Coronary artery (tissue), 2 donors: ENCODE measurements at regions not wholly inside any gene's neighbourhood (a gene's known extent, or its start where the extent isn't known, plus 50 kb on each side); places are given as distances from the start of the nearest gene placed in this dataset.

Experiments used
- DNase-seq: peaks from one replicate; pipeline ENCODE4 v3.0.0-alpha.2; 2017; ENCODE audit warnings: low spot score
- H3K27ac ChIP-seq, 2 donors: fragments of 200-600 bp; sonication (generic); one replicate each; pipeline ENCODE4 v1.5.1; 2016 to 2019
- H3K4me3 ChIP-seq: fragments of 200-600 bp; sonication (generic); 2 replicates; pipeline ENCODE4 v1.5.1; 2016; ENCODE audit warnings: mild to moderate bottlenecking, moderate library complexity
- TF ChIP-seq, protein P1 (sequence below): fragments of 200-600 bp; sonication (generic); IDR thresholded peaks from one replicate; pipeline ENCODE4 v1.5.1; 2019; ENCODE audit warnings: antibody characterized with exemption

DNA sequence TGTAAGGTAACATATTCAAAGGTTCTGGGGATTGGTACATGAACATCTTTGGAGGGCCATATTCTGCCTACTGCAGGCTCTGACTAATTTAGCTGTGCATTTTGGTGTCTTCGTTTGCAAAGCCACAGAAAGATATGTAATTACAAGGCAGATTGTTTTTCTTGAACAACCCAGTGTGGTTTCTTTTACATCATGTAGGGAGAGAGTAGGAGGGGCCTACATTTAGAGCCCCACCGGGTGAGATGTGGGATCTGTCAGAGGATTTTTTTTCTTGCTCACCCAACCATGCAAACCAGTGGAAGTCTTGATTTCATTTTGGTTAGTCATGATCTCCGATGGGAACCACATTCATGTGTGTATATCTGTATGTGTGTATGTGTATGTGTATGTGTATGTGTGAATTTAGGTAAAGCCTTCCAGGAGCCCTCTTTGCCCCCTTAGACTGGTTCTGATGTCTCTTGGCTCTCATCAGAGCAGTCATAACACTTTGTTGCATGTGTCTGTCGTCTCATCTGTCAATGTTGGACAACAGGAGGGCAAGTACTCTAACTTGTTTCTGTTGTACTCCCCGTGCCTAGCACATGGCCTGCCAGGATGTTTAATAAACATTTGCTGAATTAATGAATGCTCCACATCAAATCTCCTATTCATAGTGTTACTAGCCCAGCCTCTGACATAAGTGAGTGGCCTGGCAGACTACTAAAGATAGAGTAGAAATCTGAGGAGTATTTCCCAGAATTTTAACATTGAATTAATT, 239.9 kb downstream of the MTX2 start:
- Histone ChIP-seq H3K4me3 (no peak overlapping the region), H3K27ac (no peak overlapping the region)
- TF ChIP-seq, protein P1, sequence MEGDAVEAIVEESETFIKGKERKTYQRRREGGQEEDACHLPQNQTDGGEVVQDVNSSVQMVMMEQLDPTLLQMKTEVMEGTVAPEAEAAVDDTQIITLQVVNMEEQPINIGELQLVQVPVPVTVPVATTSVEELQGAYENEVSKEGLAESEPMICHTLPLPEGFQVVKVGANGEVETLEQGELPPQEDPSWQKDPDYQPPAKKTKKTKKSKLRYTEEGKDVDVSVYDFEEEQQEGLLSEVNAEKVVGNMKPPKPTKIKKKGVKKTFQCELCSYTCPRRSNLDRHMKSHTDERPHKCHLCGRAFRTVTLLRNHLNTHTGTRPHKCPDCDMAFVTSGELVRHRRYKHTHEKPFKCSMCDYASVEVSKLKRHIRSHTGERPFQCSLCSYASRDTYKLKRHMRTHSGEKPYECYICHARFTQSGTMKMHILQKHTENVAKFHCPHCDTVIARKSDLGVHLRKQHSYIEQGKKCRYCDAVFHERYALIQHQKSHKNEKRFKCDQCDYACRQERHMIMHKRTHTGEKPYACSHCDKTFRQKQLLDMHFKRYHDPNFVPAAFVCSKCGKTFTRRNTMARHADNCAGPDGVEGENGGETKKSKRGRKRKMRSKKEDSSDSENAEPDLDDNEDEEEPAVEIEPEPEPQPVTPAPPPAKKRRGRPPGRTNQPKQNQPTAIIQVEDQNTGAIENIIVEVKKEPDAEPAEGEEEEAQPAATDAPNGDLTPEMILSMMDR: no peak
- no peak for DNase-seq

DNA sequence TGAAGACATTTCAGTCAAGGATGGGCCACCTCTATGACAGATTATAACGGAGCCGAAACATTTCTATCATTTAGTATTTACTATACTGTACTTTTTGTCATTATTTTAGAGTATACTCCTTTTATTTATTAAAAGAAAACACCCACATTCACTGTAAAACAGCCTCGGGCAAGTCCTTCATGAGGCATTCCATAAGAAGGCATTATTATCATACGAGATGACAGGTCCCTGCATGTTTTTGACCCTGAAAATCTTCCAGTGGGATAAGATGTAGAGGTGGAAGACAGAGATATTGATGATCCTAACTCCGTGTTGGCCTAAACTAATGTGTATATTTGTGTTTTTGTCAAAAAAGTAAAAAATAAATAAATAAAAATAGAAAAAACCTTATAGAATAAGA, 245.0 kb downstream of the MTX2 start:
- TF ChIP-seq, protein P1: no peak
- H3K27ac ChIP-seq: no peak overlapping the region
- no peak for DNase-seq
- no peak overlapping the region for H3K4me3 ChIP-seq

DNA sequence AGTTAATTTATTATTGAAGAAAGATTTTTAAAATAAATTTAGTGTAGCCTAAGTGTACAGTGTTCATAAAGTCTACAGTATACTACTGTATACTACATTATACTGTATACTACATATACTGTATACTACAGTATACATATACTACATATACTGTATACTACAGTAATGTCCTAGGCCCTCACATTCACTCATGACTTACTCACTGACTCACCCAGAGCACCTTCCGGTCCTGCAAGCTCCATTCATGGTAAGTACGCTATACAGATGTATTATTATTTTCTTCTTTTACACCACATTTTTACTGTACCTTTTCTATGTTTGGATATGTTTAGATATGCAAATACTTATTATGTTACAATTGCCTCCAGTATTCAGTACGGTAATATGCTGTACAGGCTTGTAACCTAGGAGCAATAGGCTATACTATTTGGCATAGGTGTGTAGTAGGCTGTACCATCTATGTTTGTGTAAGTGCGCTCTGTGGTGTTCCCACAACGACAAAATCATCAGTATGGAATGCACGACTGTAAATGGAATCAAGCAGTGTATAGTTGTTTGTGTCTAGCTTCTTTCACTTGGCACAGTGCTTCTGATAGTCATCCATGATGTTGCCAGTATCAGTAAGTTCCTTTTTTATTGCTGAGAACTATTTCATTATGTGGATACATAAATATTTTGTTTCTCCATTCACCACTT, 245.7 kb downstream of the MTX2 start:
- no peak overlapping the region for H3K4me3 ChIP-seq
- TF ChIP-seq, protein P1: no peak
- DNase-seq: no peak
- no peak overlapping the region for H3K27ac ChIP-seq

DNA sequence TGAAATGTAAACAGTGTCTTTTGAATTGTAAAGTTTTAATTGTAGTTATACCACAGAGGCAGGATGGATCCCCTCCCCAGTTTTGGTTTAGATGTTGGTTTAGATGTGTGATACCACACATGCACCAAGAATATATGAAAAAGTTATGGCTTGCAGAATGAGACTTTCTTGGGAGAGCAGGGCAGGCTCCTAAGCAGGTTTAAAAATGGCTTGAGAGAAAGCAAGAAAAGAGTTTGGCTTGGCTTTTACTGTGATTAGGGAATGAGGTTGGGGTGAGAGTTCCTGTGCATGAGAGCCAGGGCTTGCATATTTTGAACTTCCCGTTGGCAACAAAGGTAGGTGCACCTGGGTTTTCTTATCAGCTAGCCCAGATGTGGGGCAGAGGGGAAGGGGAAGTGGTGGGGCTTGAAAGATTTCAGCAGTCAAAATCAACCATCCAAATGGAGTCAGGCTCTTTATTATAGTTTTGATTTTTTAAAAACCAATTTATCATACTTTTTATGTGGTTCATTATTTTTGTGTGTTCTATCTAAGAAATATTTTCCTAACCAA, 246.9 kb downstream of the MTX2 start:
- Histone ChIP-seq H3K4me3 (no peak overlapping the region), H3K27ac (no peak overlapping the region)
- TF ChIP-seq, protein P1: no peak
- no peak for DNase-seq

DNA sequence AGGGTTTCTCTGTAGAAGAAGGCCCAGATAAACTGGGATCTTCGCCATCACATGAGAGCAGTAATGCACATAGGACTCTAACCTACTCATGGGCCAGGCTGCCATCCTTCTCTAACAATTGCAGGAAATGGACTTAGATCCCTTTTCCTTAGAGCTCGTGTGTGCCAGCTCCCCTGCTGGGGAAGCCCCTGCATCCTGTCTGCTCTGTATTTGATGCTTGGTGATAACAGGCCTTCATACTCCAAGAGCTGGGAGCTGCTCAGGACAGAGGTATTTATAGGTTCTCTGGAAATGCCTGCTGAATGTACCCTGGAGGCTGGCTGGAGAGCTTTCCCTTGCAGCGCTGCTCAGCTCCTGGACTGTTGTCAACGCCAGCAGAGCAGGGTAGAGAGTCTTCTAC, 249.6 kb downstream of the MTX2 start:
- Histone ChIP-seq H3K27ac (no peak overlapping the region), H3K4me3 (no peak overlapping the region)
- no peak for DNase-seq
- TF ChIP-seq, protein P1: no peak

DNA sequence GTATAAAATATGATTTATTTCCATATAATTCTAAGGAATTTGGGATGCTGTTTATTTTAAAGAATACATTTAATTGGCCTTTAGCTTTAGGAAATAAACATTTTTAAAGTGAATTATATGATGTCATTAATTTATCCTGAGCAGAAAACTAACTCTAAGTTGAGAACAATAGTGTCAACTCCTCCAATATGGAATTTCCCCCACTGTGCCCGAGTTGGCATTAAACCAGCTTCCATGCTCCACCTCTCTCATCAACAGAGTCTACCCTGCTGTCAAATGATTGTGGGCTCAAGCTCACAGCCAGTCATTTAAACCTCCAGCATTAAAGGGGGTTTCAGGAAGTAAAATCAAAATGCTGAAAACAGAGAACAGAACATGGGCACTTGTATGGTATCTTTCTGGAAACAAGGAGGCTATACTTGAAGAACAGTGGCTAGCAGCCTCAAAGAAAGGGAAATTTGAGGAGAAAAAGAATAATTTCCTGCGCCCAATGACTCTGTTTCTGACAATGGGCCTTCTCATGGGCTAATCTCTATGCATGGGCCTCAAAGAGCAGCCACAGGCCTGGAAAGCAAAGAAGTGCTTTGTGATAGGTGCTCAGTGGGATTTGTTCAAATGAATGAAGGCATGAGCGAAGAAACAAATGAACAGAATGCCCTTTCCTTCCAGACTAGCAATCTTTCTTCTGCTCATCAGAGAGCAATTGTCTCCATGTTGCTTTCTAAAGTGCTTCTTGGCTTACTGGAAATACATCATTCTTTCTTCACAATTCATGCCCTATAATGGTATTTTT, 252.8 kb downstream of the MTX2 start:
- TF ChIP-seq, protein P1: no peak
- Histone ChIP-seq H3K27ac (no peak overlapping the region), H3K4me3 (no peak overlapping the region)
- DNase-seq: no peak
